Astrocyte (in vitro differentiated cells and primary cell): ENCODE measurements at regions not wholly inside any gene's neighbourhood (a gene's known extent, or its start where the extent isn't known, plus 50 kb on each side); places are given as distances from the start of the nearest gene placed in this dataset.

Experiments
- DNase-seq: peaks from one replicate; pipeline ENCODE4 v3.0.0-alpha.2; 2010; ENCODE audit warnings: low read depth
- FAIRE-seq: peaks from 2 replicates; lab custom pipeline; 2011; peaks lifted over from hg19 to GRCh38; lab: Jason Lieb, UNC
- H2AFZ ChIP-seq: 2 replicates; pipeline ENCODE4 v1.6.0; 2012; ENCODE audit warnings: low read depth, low read length, inconsistent platforms
- H3K27ac ChIP-seq: 2 replicates; pipeline ENCODE4 v1.5.1; 2011; ENCODE audit warnings: low read depth, low read length, inconsistent platforms
- H3K27me3 ChIP-seq: 2 replicates; pipeline ENCODE4 v1.6.0; 2011; ENCODE audit warnings: low read length, inconsistent platforms; ENCODE audit not compliant: insufficient read depth
- H3K36me3 ChIP-seq: 2 replicates; pipeline ENCODE4 v1.5.1; 2011; ENCODE audit warnings: low read length, inconsistent platforms; ENCODE audit not compliant: insufficient read depth
- H3K4me1 ChIP-seq: 2 replicates; pipeline ENCODE4 v1.5.1; 2011; ENCODE audit warnings: low read length, inconsistent platforms; ENCODE audit not compliant: insufficient read depth
- H3K4me2 ChIP-seq: 2 replicates; pipeline ENCODE4 v1.6.0; 2012; ENCODE audit warnings: low read length, inconsistent platforms
- H3K4me3 ChIP-seq: 2 replicates; pipeline ENCODE4 v1.5.1; 2011; ENCODE audit warnings: low read depth, mild to moderate bottlenecking, low read length, inconsistent platforms; ENCODE audit not compliant: insufficient read depth
- H3K79me2 ChIP-seq: 2 replicates; pipeline ENCODE4 v1.6.0; 2012; ENCODE audit warnings: mild to moderate bottlenecking, low read length, inconsistent platforms; ENCODE audit not compliant: insufficient read depth
- H3K9ac ChIP-seq: 2 replicates; pipeline ENCODE4 v1.6.0; 2012; ENCODE audit warnings: mild to moderate bottlenecking, low read length, inconsistent platforms
- H3K9me3 ChIP-seq: 2 replicates; pipeline ENCODE4 v1.5.1; 2012; ENCODE audit warnings: low read depth, mild to moderate bottlenecking, low read length, inconsistent platforms; ENCODE audit not compliant: insufficient read depth
- H4K20me1 ChIP-seq: 2 replicates; pipeline ENCODE4 v1.6.0; 2012; ENCODE audit warnings: low read length, inconsistent platforms; ENCODE audit not compliant: insufficient read depth
- H3K27ac Mint-ChIP-seq: one replicate; pipeline ENCODE4 v1.8.0; 2021; ENCODE audit warnings: mild to moderate bottlenecking, mixed read lengths; ENCODE audit not compliant: unreplicated experiment
- H3K27me3 Mint-ChIP-seq: one replicate; pipeline ENCODE4 v1.8.0; 2021; ENCODE audit warnings: low read depth, mixed read lengths; ENCODE audit not compliant: unreplicated experiment
- H3K36me3 Mint-ChIP-seq: one replicate; pipeline ENCODE4 v1.8.0; 2021; ENCODE audit warnings: low read depth, mixed read lengths; ENCODE audit not compliant: unreplicated experiment
- H3K4me1 Mint-ChIP-seq: one replicate; pipeline ENCODE4 v1.8.0; 2021; ENCODE audit warnings: low read depth, mixed read lengths; ENCODE audit not compliant: unreplicated experiment
- H3K4me3 Mint-ChIP-seq: one replicate; pipeline ENCODE4 v1.8.0; 2021; ENCODE audit warnings: mild to moderate bottlenecking, moderate library complexity, mixed read lengths; ENCODE audit not compliant: unreplicated experiment
- H3K9me3 Mint-ChIP-seq: one replicate; pipeline ENCODE4 v1.8.0; 2021; ENCODE audit warnings: mild to moderate bottlenecking, mixed read lengths; ENCODE audit not compliant: unreplicated experiment
- EZH2 ChIP-seq: IDR thresholded peaks from 2 replicates; pipeline ENCODE4 v1.6.1; 2012; ENCODE audit warnings: mild to moderate bottlenecking, low read length, inconsistent platforms; ENCODE audit not compliant: insufficient read depth
- TF ChIP-seq, protein P1 (sequence below): IDR thresholded peaks from 2 replicates; pipeline ENCODE4 v1.5.1; 2011; ENCODE audit warnings: low read depth, mild to moderate bottlenecking, inconsistent platforms, low read length, moderate library complexity; ENCODE audit not compliant: insufficient read depth

DNA sequence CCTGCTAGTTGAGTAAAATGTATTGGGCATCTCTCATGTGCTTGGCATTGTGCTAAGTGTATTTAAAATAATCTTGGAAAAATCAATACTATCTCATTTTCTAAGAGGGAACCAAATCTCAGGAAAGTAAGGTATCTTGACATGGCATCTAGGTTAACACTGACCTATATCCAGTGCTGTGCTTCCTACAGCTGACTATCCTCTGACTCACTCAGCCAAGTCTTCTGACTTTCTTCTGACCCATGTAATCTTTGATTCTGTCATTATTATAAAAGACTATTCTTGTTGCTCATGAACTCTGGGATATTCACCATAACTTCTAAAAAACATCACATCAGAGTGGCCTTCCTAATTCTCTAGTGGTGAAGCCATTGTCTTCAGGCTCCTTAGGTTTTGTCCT lies 304.1 kb upstream of the TENM4 start:
- Histone ChIP-seq H3K9me3 (no peaks in the 10 kb centered on the region), H3K27ac (no peak overlapping the region), H3K4me3 (no peak overlapping the region), H3K4me1 (no peaks in the 10 kb centered on the region), H3K9ac (no peak overlapping the region), H2AFZ (no peak overlapping the region), H3K36me3 (no peaks in the 10 kb centered on the region), H3K4me2 (no peak overlapping the region), H3K27me3 (no peaks in the 10 kb centered on the region), H4K20me1 (no peaks in the 10 kb centered on the region), H3K79me2 (no peaks in the 10 kb centered on the region)
- TF ChIP-seq, protein P1, sequence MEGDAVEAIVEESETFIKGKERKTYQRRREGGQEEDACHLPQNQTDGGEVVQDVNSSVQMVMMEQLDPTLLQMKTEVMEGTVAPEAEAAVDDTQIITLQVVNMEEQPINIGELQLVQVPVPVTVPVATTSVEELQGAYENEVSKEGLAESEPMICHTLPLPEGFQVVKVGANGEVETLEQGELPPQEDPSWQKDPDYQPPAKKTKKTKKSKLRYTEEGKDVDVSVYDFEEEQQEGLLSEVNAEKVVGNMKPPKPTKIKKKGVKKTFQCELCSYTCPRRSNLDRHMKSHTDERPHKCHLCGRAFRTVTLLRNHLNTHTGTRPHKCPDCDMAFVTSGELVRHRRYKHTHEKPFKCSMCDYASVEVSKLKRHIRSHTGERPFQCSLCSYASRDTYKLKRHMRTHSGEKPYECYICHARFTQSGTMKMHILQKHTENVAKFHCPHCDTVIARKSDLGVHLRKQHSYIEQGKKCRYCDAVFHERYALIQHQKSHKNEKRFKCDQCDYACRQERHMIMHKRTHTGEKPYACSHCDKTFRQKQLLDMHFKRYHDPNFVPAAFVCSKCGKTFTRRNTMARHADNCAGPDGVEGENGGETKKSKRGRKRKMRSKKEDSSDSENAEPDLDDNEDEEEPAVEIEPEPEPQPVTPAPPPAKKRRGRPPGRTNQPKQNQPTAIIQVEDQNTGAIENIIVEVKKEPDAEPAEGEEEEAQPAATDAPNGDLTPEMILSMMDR = no peak
- no peak for TF ChIP-seq EZH2
- Mint-ChIP-seq H3K27me3 (no peaks in the 10 kb centered on the region), H3K27ac (no peak overlapping the region), H3K4me3 (no peak overlapping the region), H3K36me3 (no peaks in the 10 kb centered on the region), H3K9me3 (no peaks in the 10 kb centered on the region), H3K4me1 (peaks cover 4% of the 10 kb centered on the region)
- DNase-seq (no peak), FAIRE-seq (no peak)

DNA sequence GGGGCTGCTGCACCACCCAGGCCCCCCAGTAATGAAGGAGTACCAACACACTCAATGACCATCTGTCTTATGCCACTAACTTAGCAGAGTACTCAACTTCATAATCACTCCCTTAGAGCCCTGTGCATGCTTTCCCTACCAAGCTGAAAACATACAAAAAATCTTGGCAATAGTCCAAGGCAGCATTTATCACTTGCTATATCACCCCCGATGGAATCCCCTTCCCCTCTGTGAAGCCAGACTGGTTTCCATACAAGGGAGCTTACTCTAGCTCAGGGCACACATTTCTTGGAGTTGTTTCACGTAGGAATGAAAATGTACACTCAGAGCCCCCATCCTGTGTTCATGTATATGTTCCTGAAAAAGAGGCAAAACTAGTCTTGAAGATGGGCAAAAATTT lies 301.3 kb upstream of the TENM4 start:
- Histone ChIP-seq H3K27ac (no peak overlapping the region), H3K4me2 (no peak overlapping the region), H3K4me3 (no peak overlapping the region), H3K9ac (no peak overlapping the region), H3K36me3 (no peaks in the 10 kb centered on the region), H3K9me3 (no peaks in the 10 kb centered on the region), H4K20me1 (no peaks in the 10 kb centered on the region), H3K27me3 (no peaks in the 10 kb centered on the region), H2AFZ (no peak overlapping the region), H3K79me2 (no peaks in the 10 kb centered on the region), H3K4me1 (no peaks in the 10 kb centered on the region)
- H3K4me3 Mint-ChIP-seq = no peak overlapping the region
- no peaks in the 10 kb centered on the region for H3K9me3 Mint-ChIP-seq
- peaks cover 8% of the 10 kb centered on the region for H3K27me3 Mint-ChIP-seq
- FAIRE-seq (no peak), DNase-seq (no peak)
- no peaks in the 10 kb centered on the region for H3K36me3 Mint-ChIP-seq
- TF ChIP-seq, protein P1 = no peak
- no peak for TF ChIP-seq EZH2
- H3K4me1 Mint-ChIP-seq = peaks cover 4% of the 10 kb centered on the region
- no peak overlapping the region for H3K27ac Mint-ChIP-seq

DNA sequence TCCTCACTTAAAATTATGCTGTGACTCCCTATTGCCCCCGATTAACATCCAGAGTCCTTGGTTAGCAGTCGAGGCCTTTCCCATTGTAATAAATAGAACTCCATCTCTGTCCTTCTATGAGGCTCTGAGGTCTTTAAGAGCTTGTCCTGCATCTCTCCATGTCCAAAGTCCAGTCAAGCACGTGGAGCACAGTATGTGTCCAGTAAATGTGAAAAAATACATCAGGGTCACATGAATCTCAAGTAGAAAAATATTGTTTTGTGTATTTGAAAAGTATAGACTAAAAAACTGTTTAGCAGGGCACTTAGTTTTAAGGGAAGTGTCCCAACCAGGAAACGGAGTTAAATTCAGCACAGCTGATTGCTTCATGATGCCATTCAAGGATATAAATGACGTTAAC lies 298.8 kb upstream of the TENM4 start:
- H3K4me1 Mint-ChIP-seq = no peaks in the 10 kb centered on the region
- H3K36me3 Mint-ChIP-seq = no peaks in the 10 kb centered on the region
- Histone ChIP-seq H2AFZ (no peak overlapping the region), H3K36me3 (no peaks in the 10 kb centered on the region), H3K9ac (no peak overlapping the region), H3K9me3 (no peaks in the 10 kb centered on the region), H4K20me1 (no peaks in the 10 kb centered on the region), H3K79me2 (no peaks in the 10 kb centered on the region), H3K27ac (no peak overlapping the region), H3K4me2 (no peak overlapping the region), H3K4me3 (no peak overlapping the region), H3K27me3 (no peaks in the 10 kb centered on the region), H3K4me1 (no peaks in the 10 kb centered on the region)
- FAIRE-seq (no peak), DNase-seq (no peak)
- H3K9me3 Mint-ChIP-seq = no peaks in the 10 kb centered on the region
- H3K27me3 Mint-ChIP-seq = peaks cover 8% of the 10 kb centered on the region
- no peak overlapping the region for H3K4me3 Mint-ChIP-seq
- no peak overlapping the region for H3K27ac Mint-ChIP-seq
- no peak for TF ChIP-seq EZH2
- TF ChIP-seq, protein P1 = no peak
